ENCODE measurements at regions not wholly inside any gene's neighbourhood (a gene's known extent, or its start where the extent isn't known, plus 50 kb on each side); places are given as distances from the start of the nearest gene placed in this dataset.

DNA sequence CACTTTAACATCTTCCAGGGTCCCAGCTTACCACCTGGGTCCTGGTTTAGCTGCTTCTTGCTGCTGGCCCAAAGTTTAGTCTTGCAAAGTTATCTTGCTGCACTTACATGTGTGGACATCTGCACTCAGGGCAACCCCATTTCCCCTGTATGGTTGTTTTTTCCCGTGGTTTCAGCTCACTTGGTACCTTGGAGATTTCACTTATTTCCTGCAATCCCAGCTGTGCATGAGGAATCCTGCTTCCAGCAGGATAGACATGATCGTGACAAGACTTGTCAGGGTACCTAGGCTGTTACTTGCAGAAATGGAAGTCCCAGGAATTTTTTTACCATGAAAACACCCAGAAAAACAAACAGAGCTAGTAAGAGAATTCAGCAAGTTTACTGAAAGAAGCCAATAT is 95.9 kb upstream of the LEP start:
- peaks cover 0 to 9% of the 10 kb centered on the region in 2 donors for H3K9me3 ChIP-seq
- TF ChIP-seq, protein P1, sequence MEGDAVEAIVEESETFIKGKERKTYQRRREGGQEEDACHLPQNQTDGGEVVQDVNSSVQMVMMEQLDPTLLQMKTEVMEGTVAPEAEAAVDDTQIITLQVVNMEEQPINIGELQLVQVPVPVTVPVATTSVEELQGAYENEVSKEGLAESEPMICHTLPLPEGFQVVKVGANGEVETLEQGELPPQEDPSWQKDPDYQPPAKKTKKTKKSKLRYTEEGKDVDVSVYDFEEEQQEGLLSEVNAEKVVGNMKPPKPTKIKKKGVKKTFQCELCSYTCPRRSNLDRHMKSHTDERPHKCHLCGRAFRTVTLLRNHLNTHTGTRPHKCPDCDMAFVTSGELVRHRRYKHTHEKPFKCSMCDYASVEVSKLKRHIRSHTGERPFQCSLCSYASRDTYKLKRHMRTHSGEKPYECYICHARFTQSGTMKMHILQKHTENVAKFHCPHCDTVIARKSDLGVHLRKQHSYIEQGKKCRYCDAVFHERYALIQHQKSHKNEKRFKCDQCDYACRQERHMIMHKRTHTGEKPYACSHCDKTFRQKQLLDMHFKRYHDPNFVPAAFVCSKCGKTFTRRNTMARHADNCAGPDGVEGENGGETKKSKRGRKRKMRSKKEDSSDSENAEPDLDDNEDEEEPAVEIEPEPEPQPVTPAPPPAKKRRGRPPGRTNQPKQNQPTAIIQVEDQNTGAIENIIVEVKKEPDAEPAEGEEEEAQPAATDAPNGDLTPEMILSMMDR (IDR thresholded peaks at IDR 0.05): no peak
- H3K4me1 ChIP-seq: no peaks in the 10 kb centered on the region
- no peak for DNase-seq (ENCODE audit: low spot score in 2 of 2)
- no peaks in the 10 kb centered on the region for H3K36me3 ChIP-seq
- H3K4me3 ChIP-seq: no peak overlapping the region
- intact Hi-C loops (cut with DNase I): no loop called here
- no peak overlapping the region for H3K27ac ChIP-seq
- H3K27me3 ChIP-seq: no peaks in the 10 kb centered on the region

DNA sequence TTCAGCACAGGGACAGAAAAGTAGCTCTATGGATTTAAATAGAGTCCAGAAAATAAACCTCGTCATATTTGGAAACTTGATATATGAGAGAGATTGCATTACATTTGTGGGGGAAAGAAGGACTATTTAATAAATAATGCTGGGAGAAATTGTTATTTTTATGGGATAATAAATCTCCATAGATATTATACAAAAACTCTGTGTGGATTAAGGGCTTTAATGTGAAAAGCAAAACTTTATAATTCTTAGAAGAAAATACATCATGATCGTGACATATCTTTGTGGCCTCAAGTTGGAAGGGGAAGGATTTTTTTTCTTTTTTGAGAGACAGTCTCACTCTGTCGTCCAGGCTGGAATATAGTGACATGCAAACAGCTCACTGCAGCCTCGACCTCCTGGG is 95.0 kb upstream of the LEP start:
- no peak for DNase-seq (ENCODE audit: low spot score in 2 of 2)
- TF ChIP-seq, protein P1 (IDR thresholded peaks at IDR 0.05): no peak
- no peaks in the 10 kb centered on the region for H3K36me3 ChIP-seq
- H3K27ac ChIP-seq: no peak overlapping the region
- no peak overlapping the region for H3K4me3 ChIP-seq
- H3K4me1 ChIP-seq: no peaks in the 10 kb centered on the region
- H3K9me3 ChIP-seq: peaks cover 0 to 9% of the 10 kb centered on the region in 2 donors
- H3K27me3 ChIP-seq: no peaks in the 10 kb centered on the region
- intact Hi-C loops (cut with DNase I): no loop called here

DNA sequence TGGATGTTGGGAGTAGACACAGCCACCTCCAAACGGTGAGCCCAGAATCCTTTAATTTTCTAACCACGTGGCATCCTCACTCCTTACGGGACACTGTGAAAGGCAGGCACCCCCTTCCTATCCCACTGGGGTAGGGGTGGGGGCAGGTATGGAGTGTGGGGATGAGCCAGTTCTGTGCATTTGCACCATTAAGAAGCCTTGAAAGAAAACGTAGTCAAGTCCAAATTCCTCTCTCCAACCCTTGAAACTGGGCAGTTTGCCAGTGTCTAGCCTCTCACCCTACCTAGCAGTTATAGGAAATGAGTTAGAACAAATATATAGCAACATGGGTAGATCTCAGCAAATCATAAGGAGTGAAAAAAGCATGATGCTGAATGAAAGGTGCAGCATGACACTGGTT is 92.4 kb upstream of the LEP start:
- Histone ChIP-seq H3K9me3 (peaks cover 0 to 3% of the 10 kb centered on the region in 2 donors), H3K4me1 (no peaks in the 10 kb centered on the region), H3K4me3 (no peak overlapping the region), H3K27me3 (no peaks in the 10 kb centered on the region), H3K36me3 (no peaks in the 10 kb centered on the region), H3K27ac (no peak overlapping the region)
- TF ChIP-seq, protein P1 (IDR thresholded peaks at IDR 0.05): no peak
- intact Hi-C loops (cut with DNase I): no loop called here
- DNase-seq (ENCODE audit: low spot score in 2 of 2): no peak

DNA sequence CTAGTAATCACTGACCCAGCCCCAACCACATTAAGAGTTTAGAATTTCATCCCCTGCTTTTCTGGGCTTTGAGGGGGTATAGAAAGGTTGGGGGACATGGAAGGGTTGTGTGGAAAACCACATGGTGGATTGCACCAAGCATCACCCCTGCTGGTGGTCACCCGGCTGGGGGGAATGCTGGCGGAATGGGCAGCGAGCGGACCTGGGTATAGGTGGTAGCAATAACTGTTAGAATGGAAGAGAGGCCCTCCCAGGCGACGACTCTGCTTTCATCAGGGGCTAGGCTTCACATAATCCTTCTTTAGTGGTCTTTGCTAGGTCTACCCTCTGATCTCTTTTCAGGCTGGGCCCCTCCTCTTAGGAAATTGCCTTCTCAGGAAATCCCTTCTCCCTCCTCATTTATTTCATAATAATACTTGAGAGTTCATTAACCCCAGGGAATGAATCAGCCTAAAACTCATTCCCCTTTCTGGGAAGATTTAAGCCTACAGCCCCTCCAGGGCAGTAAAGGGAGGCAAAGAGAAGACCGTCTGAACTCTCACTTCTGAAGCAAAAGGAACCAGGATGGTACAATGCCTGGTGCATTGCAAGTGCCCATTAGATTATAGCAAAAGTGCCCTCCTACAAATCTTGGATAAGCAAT is 90.7 kb upstream of the LEP start:
- DNase-seq (ENCODE audit: low spot score in 2 of 2): no peak
- H3K36me3 ChIP-seq: no peaks in the 10 kb centered on the region

DNA sequence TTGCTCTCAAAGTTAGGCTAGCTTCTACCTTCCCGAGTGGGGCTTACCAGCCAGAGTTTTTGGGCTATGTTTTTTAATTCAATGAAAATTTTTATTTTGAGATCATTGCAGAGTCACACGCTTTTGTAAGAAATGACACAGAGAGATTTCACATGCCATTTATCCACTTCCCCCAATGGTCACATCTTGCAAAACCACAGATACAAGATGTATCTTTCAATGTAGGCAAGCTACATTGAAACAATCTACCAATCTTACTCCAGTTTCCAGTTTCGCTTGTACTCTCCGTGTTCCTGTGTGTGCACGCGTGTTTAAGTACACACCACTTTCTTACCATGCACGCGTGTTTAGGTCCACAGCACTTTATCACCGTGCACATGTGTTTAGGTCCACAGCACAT is 89.4 kb upstream of the LEP start:
- TF ChIP-seq, protein P1 (IDR thresholded peaks at IDR 0.05): no peak
- intact Hi-C loops (cut with DNase I): no loop called here
- Histone ChIP-seq H3K27me3 (no peaks in the 10 kb centered on the region), H3K27ac (no peak overlapping the region), H3K4me3 (no peak overlapping the region), H3K36me3 (no peaks in the 10 kb centered on the region), H3K9me3 (no peaks in the 10 kb centered on the region), H3K4me1 (no peaks in the 10 kb centered on the region)
- no peak for DNase-seq (ENCODE audit: low spot score in 2 of 2)

More for the DNA sequence above, 90.7 kb upstream of the LEP start:
- TF ChIP-seq, protein P1 (IDR thresholded peaks at IDR 0.05): no peak
- no peaks in the 10 kb centered on the region for H3K9me3 ChIP-seq
- H3K4me1 ChIP-seq: no peaks in the 10 kb centered on the region
- H3K27me3 ChIP-seq: no peaks in the 10 kb centered on the region
- no peak overlapping the region for H3K27ac ChIP-seq
- intact Hi-C loops (cut with DNase I): no loop called here
- H3K4me3 ChIP-seq: no peak overlapping the region

DNA sequence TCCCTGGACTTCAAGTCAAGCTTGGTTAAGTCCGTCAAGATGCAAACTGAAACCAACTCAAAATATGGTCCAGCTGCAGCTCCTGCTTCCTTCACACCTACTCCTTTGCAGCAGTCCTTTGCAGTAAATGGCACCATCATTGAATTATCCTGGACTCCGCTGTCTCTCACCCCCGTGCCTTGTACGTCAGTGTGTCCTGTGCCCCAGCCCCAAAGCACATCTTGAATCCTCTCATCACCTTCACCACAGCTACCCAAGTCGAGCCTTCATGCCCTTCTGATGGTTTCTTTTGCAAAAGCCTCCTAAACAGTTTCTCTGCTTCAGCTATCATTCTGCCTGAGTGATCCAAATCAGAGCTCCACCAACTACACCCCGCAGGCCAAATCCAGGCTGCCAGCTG is 88.4 kb upstream of the LEP start:
- no peak overlapping the region for H3K4me3 ChIP-seq
- H3K9me3 ChIP-seq: no peaks in the 10 kb centered on the region
- DNase-seq (ENCODE audit: low spot score in 2 of 2): no peak
- no peaks in the 10 kb centered on the region for H3K27me3 ChIP-seq
- intact Hi-C loops (cut with DNase I): no loop called here
- TF ChIP-seq, protein P1 (IDR thresholded peaks at IDR 0.05): no peak
- H3K36me3 ChIP-seq: no peaks in the 10 kb centered on the region
- no peak overlapping the region for H3K27ac ChIP-seq
- H3K4me1 ChIP-seq: no peaks in the 10 kb centered on the region

Measured in ascending aorta (tissue), 2 donors.